Upper lobe of right lung (tissue), 1 donor: ENCODE measurements at regions not wholly inside any gene's neighbourhood (a gene's known extent, or its start where the extent isn't known, plus 50 kb on each side); places are given as distances from the start of the nearest gene placed in this dataset.

Experiments used
- ATAC-seq: fragments of 200-7000 bp; cut with Tn5 transposase; one replicate; pipeline ENCODE4 v1.9.1; 2020; ENCODE audit warnings: mild to moderate bottlenecking, moderate library complexity
- DNase-seq: peaks from one replicate; pipeline ENCODE4 v3.0.0-alpha.2; 2020
- H3K27ac ChIP-seq: fragments of 200-600 bp; one replicate; pipeline ENCODE4 v1.8.0; 2022
- H3K27me3 ChIP-seq: fragments of 200-600 bp; one replicate; pipeline ENCODE4 v1.8.0; 2022; ENCODE audit warnings: mild to moderate bottlenecking
- H3K36me3 ChIP-seq: fragments of 200-600 bp; one replicate; pipeline ENCODE4 v1.8.0; 2022
- H3K4me1 ChIP-seq: fragments of 200-600 bp; one replicate; pipeline ENCODE4 v1.8.0; 2022
- H3K4me3 ChIP-seq: fragments of 200-600 bp; one replicate; pipeline ENCODE4 v1.8.0; 2022; ENCODE audit warnings: mild to moderate bottlenecking
- H3K9me3 ChIP-seq: fragments of 200-600 bp; one replicate; pipeline ENCODE4 v1.8.0; 2022
- CTCF ChIP-seq: fragments of 200-600 bp; IDR thresholded peaks from one replicate; pipeline ENCODE4 v1.8.0; 2022; ENCODE audit warnings: antibody characterized with exemption
- intact Hi-C: fragments of 100-400 bp; cut with DNase I; formaldehyde crosslinking; loops from one replicate; pipeline ENCODE4 v1.11.0; 2022
- donor health status: DM: no; HTN: yes; CAD: no; lungs with severe emphysema.

GRCh38 chr2:35104309-35104708 lies 1251.3 kb upstream of the CRIM1 start:
- ATAC-seq, result no peak
- no peak for TF ChIP-seq CTCF
- H3K4me1 ChIP-seq, result no peaks in the 10 kb centered on the region
- no peak overlapping the region for H3K4me3 ChIP-seq
- DNase-seq, result no peak
- H3K9me3 ChIP-seq, result no peaks in the 10 kb centered on the region
- H3K27me3 ChIP-seq, result no peaks in the 10 kb centered on the region
- H3K36me3 ChIP-seq, result no peaks in the 10 kb centered on the region
- no peak overlapping the region for H3K27ac ChIP-seq
- intact Hi-C loops, result no loop called here

GRCh38 chr2:35099342-35099741 lies 1256.2 kb upstream of the CRIM1 start:
- no peak overlapping the region for H3K27ac ChIP-seq
- DNase-seq (no peak), ATAC-seq (no peak)
- H3K9me3 ChIP-seq, result no peaks in the 10 kb centered on the region
- no peaks in the 10 kb centered on the region for H3K4me1 ChIP-seq
- H3K36me3 ChIP-seq, result no peaks in the 10 kb centered on the region
- H3K4me3 ChIP-seq, result no peak overlapping the region
- intact Hi-C loops, result no loop called here
- no peak for TF ChIP-seq CTCF
- no peaks in the 10 kb centered on the region for H3K27me3 ChIP-seq

GRCh38 chr2:35082072-35082471 lies 1273.5 kb upstream of the CRIM1 start:
- H3K27ac ChIP-seq, result no peak overlapping the region
- no peaks in the 10 kb centered on the region for H3K9me3 ChIP-seq
- no peak for TF ChIP-seq CTCF
- ATAC-seq, result no peak
- H3K4me3 ChIP-seq, result no peak overlapping the region
- DNase-seq, result no peak
- intact Hi-C loops, result no loop called here
- H3K4me1 ChIP-seq, result no peaks in the 10 kb centered on the region
- no peaks in the 10 kb centered on the region for H3K27me3 ChIP-seq
- no peaks in the 10 kb centered on the region for H3K36me3 ChIP-seq

- Histone ChIP-seq H3K27me3 (no peaks in the 10 kb centered on the region), H3K4me1 (no peaks in the 10 kb centered on the region), H3K36me3 (no peaks in the 10 kb centered on the region), H3K9me3 (no peaks in the 10 kb centered on the region), H3K4me3 (no peak overlapping the region), H3K27ac (no peak overlapping the region)
- TF ChIP-seq CTCF, result no peak
- intact Hi-C loops, result no loop called here
- no peak for DNase-seq
- ATAC-seq, result no peak
Observed at GRCh38 chr2:35081622-35082015, 1274.0 kb upstream of the CRIM1 start.

- Histone ChIP-seq H3K27ac (no peak overlapping the region), H3K36me3 (no peaks in the 10 kb centered on the region), H3K27me3 (no peaks in the 10 kb centered on the region), H3K4me3 (no peak overlapping the region), H3K9me3 (no peaks in the 10 kb centered on the region), H3K4me1 (no peaks in the 10 kb centered on the region)
- no peak for TF ChIP-seq CTCF
- DNase-seq, result no peak
- ATAC-seq, result no peak
- intact Hi-C loops, result no loop called here
Observed at GRCh38 chr2:35081001-35081621, 1274.5 kb upstream of the CRIM1 start.
